Breast epithelium (tissue), 3 donors: ENCODE measurements at regions not wholly inside any gene's neighbourhood (a gene's known extent, or its start where the extent isn't known, plus 50 kb on each side); places are given as distances from the start of the nearest gene placed in this dataset.

ENCODE experiments used
- CTCF ChIP-seq, 3 donors: fragments of 450-650 bp; IDR thresholded peaks; one replicate each; pipeline ENCODE4 v1.5.1; 2016 to 2017; ENCODE audit warnings: antibody characterized with exemption in 3 of 3, mild to moderate bottlenecking in 3 of 3, moderate library complexity in 3 of 3
- POLR2A ChIP-seq: fragments of 450-650 bp; IDR thresholded peaks from one replicate; pipeline ENCODE4 v1.6.1; 2016; ENCODE audit warnings: antibody characterized with exemption, mild to moderate bottlenecking, moderate library complexity
- POLR2AphosphoS5 ChIP-seq, 3 donors: sonication (generic); formaldehyde crosslinking; IDR thresholded peaks; one replicate each; pipeline ENCODE4 v1.6.1; 2017; ENCODE audit warnings: antibody characterized with exemption in 3 of 3

GRCh38 chr12:82635263-82635662, 51.4 kb upstream of the TMTC2 start:
- no peak for TF ChIP-seq POLR2AphosphoS5 (IDR thresholded peaks at IDR 0.05)
- TF ChIP-seq CTCF (IDR thresholded peaks at IDR 0.05), result no peak
- no peak for TF ChIP-seq POLR2A
